Coronary artery (tissue), 2 donors: ENCODE measurements at regions not wholly inside any gene's neighbourhood (a gene's known extent, or its start where the extent isn't known, plus 50 kb on each side); places are given as distances from the start of the nearest gene placed in this dataset.
"Not testable (repeated sequence)": the region's sequence is repeated elsewhere in the genome, so short reads cannot be mapped to it uniquely, and the experiment has no call there.

ENCODE experiments used
- DNase-seq: peaks from one replicate; pipeline ENCODE4 v3.0.0-alpha.2; 2017; ENCODE audit warnings: low spot score
- H3K27ac ChIP-seq, 2 donors: fragments of 200-600 bp; sonication (generic); one replicate each; pipeline ENCODE4 v1.5.1; 2016 to 2019
- H3K4me3 ChIP-seq: fragments of 200-600 bp; sonication (generic); 2 replicates; pipeline ENCODE4 v1.5.1; 2016; ENCODE audit warnings: mild to moderate bottlenecking, moderate library complexity
- CTCF ChIP-seq: fragments of 200-600 bp; sonication (generic); IDR thresholded peaks from one replicate; pipeline ENCODE4 v1.5.1; 2019; ENCODE audit warnings: antibody characterized with exemption

GRCh38 chr9:87381050-87381711 lies 116.5 kb upstream of the DAPK1 start:
- TF ChIP-seq CTCF, result no peak
- H3K27ac ChIP-seq, result peak overlapping the region in 1 of 2 donors; percentile 72
- DNase-seq, result no peak

GRCh38 chr9:87381746-87382145 lies 115.9 kb upstream of the DAPK1 start:
- Histone ChIP-seq H3K4me3 (no peak overlapping the region), H3K27ac (peak overlapping the region in 1 of 2 donors; percentile 72)
- TF ChIP-seq CTCF, result no peak
- no peak for DNase-seq

More at GRCh38 chr9:87381050-87381711, 116.5 kb upstream of the DAPK1 start:
- H3K4me3 ChIP-seq, result no peak overlapping the region

- DNase-seq, result no peak
- H3K27ac ChIP-seq, result peak overlapping the region in 1 of 2 donors; percentile 80
- peak overlapping the region; percentile 30 for H3K4me3 ChIP-seq
- no peak for TF ChIP-seq CTCF
These were observed 114.8 kb upstream of the DAPK1 start for GRCh38 chr9:87382900-87383299.

GRCh38 chr9:87383344-87384150 lies 114.1 kb upstream of the DAPK1 start:
- no peak for TF ChIP-seq CTCF
- DNase-seq, result no peak
- Histone ChIP-seq H3K27ac (peak overlapping the region in 1 of 2 donors; percentile 80), H3K4me3 (peak overlapping the region; percentile 30)

GRCh38 chr9:87386490-87387025 lies 111.1 kb upstream of the DAPK1 start:
- TF ChIP-seq CTCF, result no peak
- Histone ChIP-seq H3K4me3 (no peak overlapping the region), H3K27ac (no peak overlapping the region)
- DNase-seq, result no peak

- Histone ChIP-seq H3K4me3 (no peak overlapping the region), H3K27ac (no peak overlapping the region)
- TF ChIP-seq CTCF, result no peak
- no peak for DNase-seq
These were observed 110.2 kb upstream of the DAPK1 start for GRCh38 chr9:87387351-87388011.

- not testable (repeated sequence) for DNase-seq, H3K27ac ChIP-seq, H3K4me3 ChIP-seq
These were observed 109.0 kb upstream of the DAPK1 start for GRCh38 chr9:87388708-87389107.
